DND-41 (cell line): ENCODE measurements at regions not wholly inside any gene's neighbourhood (a gene's known extent, or its start where the extent isn't known, plus 50 kb on each side); places are given as distances from the start of the nearest gene placed in this dataset.

ENCODE experiments used
- CTCF ChIP-seq: IDR thresholded peaks from 2 replicates; pipeline ENCODE4 v1.5.1; 2012; ENCODE audit warnings: borderline replicate concordance, low read length, moderate library complexity, mild to moderate bottlenecking; ENCODE audit not compliant: poor library complexity, severe bottlenecking; ENCODE audit errors: extremely low read depth
- EZH2 ChIP-seq: IDR thresholded peaks from 3 replicates; pipeline ENCODE4 v1.6.1; 2012; ENCODE audit warnings: borderline replicate concordance, low read depth, mild to moderate bottlenecking, moderate library complexity, low read length, inconsistent platforms; ENCODE audit not compliant: severe bottlenecking

DNA sequence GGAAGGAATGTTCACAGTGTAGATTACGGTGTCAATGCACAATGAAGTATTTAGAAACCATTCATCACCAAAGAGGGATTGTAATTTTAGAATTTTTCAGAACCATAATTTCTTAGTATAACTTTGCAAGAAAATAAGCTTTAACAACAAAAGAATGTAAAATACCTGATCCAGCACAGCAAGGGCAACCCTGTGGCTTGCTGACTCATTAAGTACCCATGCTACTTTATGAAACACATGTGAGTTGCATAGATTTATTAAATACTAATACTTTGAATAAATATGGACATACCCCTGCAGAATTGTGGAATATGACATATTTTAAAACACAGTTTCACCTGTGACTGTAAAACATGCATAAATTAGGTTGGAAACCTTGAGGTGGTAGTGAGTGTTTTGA, 281.3 kb downstream of the ZNF248 start:
- no peak for TF ChIP-seq CTCF
- TF ChIP-seq EZH2: no peak
